ENCODE measurements at regions not wholly inside any gene's neighbourhood (a gene's known extent, or its start where the extent isn't known, plus 50 kb on each side); places are given as distances from the start of the nearest gene placed in this dataset.

- no peaks in the 10 kb centered on the region for H3K27me3 ChIP-seq (replicated peaks)
- in situ Hi-C loops (cut with HindIII; ENCODE audit: low pct_ligation_motif_present, low sequenced_read_pairs): no loop called here
- TF ChIP-seq CTCF (IDR thresholded peaks at IDR 0.05; ENCODE audit: low read depth, low read length, missing control alignments): no peak
- H3K36me3 ChIP-seq (replicated peaks): no peaks in the 10 kb centered on the region
- no peak overlapping the region for H3K27ac ChIP-seq
- H3K4me3 ChIP-seq (ENCODE audit: low read depth, low read length): no peak overlapping the region
- DNase-seq: no peak
Measured at GRCh38 chr7:438916-439315, 80.7 kb downstream of the PDGFA start.

GRCh38 chr7:440059-440749 is 79.4 kb downstream of the PDGFA start:
- Histone ChIP-seq H3K36me3 (replicated peaks) (no peaks in the 10 kb centered on the region), H3K27me3 (replicated peaks) (no peaks in the 10 kb centered on the region), H3K27ac (no peak overlapping the region), H3K4me3 (ENCODE audit: low read depth, low read length) (no peak overlapping the region)
- in situ Hi-C loops (cut with HindIII; ENCODE audit: low pct_ligation_motif_present, low sequenced_read_pairs): no loop called here
- no peak for TF ChIP-seq CTCF (IDR thresholded peaks at IDR 0.05; ENCODE audit: low read depth, low read length, missing control alignments)
- no peak for DNase-seq

DNA sequence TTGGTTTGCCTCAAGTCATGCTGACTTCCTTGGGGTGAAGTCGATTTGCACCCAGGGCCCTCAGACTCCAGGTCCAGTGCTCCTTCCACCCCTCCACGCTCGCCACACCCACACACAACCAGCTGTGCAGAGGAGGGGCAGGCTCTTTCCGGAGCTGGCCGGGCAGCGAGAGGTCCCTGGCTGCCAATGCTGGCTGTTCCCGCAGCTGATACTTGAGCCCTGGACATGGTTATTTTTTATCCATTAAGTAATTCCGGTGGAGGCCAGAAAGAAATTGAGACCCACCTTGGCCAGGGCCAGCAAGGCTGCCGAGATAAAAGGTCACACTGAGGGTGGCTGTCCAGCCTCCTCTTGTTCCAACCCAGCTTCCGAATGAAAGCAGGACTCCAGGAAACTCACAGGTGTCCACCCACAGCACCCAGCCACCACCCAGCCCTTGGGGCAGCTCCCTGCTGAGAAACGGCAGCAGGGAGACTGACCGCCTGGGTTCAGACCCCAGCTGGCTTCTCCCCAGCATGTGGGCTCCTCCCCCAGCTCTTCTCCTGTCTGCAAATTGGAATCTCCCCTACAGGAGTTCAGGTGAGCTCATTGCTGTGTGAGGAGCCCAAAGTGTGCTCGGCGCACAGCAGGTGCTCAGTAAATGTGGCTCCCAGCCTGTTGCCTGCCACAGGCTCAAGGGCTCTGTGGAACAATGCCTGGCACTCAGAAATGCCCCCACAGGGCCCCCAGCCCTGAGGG is 77.8 kb downstream of the PDGFA start:
- no peak overlapping the region for H3K27ac ChIP-seq
- no peaks in the 10 kb centered on the region for H3K36me3 ChIP-seq (replicated peaks)
- DNase-seq: no peak
- TF ChIP-seq CTCF (IDR thresholded peaks at IDR 0.05; ENCODE audit: low read depth, low read length, missing control alignments): no peak
- in situ Hi-C loops (cut with HindIII; ENCODE audit: low pct_ligation_motif_present, low sequenced_read_pairs): no loop called here
- no peaks in the 10 kb centered on the region for H3K27me3 ChIP-seq (replicated peaks)
- H3K4me3 ChIP-seq (ENCODE audit: low read depth, low read length): no peak overlapping the region

GRCh38 chr7:442457-442856 is 77.2 kb downstream of the PDGFA start:
- Histone ChIP-seq H3K4me3 (ENCODE audit: low read depth, low read length) (no peak overlapping the region), H3K36me3 (replicated peaks) (no peaks in the 10 kb centered on the region), H3K27me3 (replicated peaks) (no peaks in the 10 kb centered on the region), H3K27ac (no peak overlapping the region)
- no peak for DNase-seq
- in situ Hi-C loops (cut with HindIII; ENCODE audit: low pct_ligation_motif_present, low sequenced_read_pairs): no loop called here
- no peak for TF ChIP-seq CTCF (IDR thresholded peaks at IDR 0.05; ENCODE audit: low read depth, low read length, missing control alignments)

DNA sequence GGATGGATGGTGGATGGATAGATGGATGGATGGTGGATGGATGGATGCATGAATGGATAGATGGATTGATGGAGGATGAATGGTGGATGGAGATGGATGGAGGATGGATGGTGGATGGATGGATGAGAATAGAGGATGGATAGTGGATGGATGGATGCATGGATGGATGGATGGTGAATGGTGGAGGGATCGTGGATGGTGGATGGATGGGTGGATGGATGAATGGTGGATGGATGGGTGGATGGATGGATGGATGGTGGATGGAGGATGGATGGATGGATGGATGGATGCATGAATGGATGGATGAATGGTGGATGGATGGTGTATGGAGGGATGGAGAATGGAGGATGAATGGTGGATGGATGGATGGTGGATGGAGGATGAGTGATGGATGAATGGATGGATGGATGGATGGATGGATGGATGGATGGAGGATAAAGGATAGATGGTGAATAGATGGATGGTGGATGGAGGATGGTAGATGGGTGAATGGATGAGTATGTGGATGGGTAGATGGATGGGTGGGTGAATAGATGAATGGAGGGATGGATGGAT is 76.3 kb downstream of the PDGFA start:
- H3K27ac ChIP-seq: no peak overlapping the region
- no peak overlapping the region for H3K4me3 ChIP-seq (ENCODE audit: low read depth, low read length)
- in situ Hi-C loops (cut with HindIII; ENCODE audit: low pct_ligation_motif_present, low sequenced_read_pairs): no loop called here
- no peaks in the 10 kb centered on the region for H3K27me3 ChIP-seq (replicated peaks)
- H3K36me3 ChIP-seq (replicated peaks): no peaks in the 10 kb centered on the region
- no peak for TF ChIP-seq CTCF (IDR thresholded peaks at IDR 0.05; ENCODE audit: low read depth, low read length, missing control alignments)
- no peak for DNase-seq

Data from brain microvascular endothelial cell (primary cell).